Non-pigmented ciliary epithelial cell (primary cell): ENCODE measurements at regions not wholly inside any gene's neighbourhood (a gene's known extent, or its start where the extent isn't known, plus 50 kb on each side); places are given as distances from the start of the nearest gene placed in this dataset.
"Not testable (repeated sequence)": the region's sequence is repeated elsewhere in the genome, so short reads cannot be mapped to it uniquely, and the experiment has no call there.

ENCODE experiments used
- DNase-seq: peaks from one replicate; pipeline ENCODE4 v3.0.0-alpha.2; 2010; ENCODE audit warnings: low read depth

- DNase-seq, result peak; percentile 47
Measured at GRCh38 chr18:57881818-57882413, 78.8 kb upstream of the ATP8B1 start.

- not testable (repeated sequence) for DNase-seq
Measured at GRCh38 chr18:57879924-57880323, 76.8 kb upstream of the ATP8B1 start.

- no peak for DNase-seq
Measured at GRCh38 chr18:57869221-57869620, 66.1 kb upstream of the ATP8B1 start.

GRCh38 chr18:57866355-57866754 lies 63.2 kb upstream of the ATP8B1 start:
- DNase-seq, result no peak

- no peak for DNase-seq
Measured at GRCh38 chr18:57864615-57865121, 61.6 kb upstream of the ATP8B1 start.

- no peak for DNase-seq
Measured at GRCh38 chr18:57863706-57864105, 60.6 kb upstream of the ATP8B1 start.

- DNase-seq, result no peak
Measured at GRCh38 chr18:57859314-57859713, 56.2 kb upstream of the ATP8B1 start.

- no peak for DNase-seq
Measured at GRCh38 chr18:57856557-57857280, 53.6 kb upstream of the ATP8B1 start.

- DNase-seq, result no peak
Measured at GRCh38 chr18:57856128-57856527, 53.0 kb upstream of the ATP8B1 start.

GRCh38 chr18:57855551-57855950 lies 52.4 kb upstream of the ATP8B1 start:
- no peak for DNase-seq

- DNase-seq, result no peak
Measured at GRCh38 chr18:57854726-57855125, 51.6 kb upstream of the ATP8B1 start.

GRCh38 chr18:57853864-57854263 lies 50.7 kb upstream of the ATP8B1 start:
- no peak for DNase-seq

GRCh38 chr18:57853133-57853532 lies 50.0 kb upstream of the ATP8B1 start:
- DNase-seq, result no peak
